MM.1S (cell line): ENCODE measurements at regions not wholly inside any gene's neighbourhood (a gene's known extent, or its start where the extent isn't known, plus 50 kb on each side); places are given as distances from the start of the nearest gene placed in this dataset.

Source experiments
- EZH2 ChIP-seq: fragments of 300-600 bp; sonication (generic); optimal IDR thresholded peaks from 2 replicates; pipeline ENCODE3; 2017; ENCODE audit warnings: low read depth, mild to moderate bottlenecking, antibody characterized with exemption, low read length, mixed read lengths
- TF ChIP-seq, protein P1 (sequence below): fragments of 300-600 bp; sonication (generic); IDR thresholded peaks from 2 replicates; pipeline ENCODE4 v1.5.1; 2016; ENCODE audit warnings: antibody characterized with exemption, low read length, mixed read lengths

DNA sequence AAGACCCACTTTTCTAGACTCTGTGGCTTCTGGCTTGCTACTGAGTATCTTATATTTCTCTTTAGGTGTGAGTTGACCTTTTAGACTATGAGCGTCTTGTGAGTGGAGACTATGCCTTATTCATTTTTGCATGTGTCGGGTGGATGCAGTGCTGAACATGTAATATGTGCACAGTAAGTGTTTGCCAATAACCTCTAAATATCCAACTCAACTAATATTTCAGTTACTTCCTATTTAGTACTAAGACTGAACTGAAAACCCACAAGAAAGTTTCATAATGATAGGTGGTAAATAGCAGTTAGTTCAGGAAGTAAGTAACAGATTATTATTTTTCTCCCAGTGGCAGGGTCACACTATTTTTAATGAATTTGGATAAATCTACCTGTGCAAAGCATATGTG is 269.3 kb downstream of the KCNRG start:
- TF ChIP-seq, protein P1, sequence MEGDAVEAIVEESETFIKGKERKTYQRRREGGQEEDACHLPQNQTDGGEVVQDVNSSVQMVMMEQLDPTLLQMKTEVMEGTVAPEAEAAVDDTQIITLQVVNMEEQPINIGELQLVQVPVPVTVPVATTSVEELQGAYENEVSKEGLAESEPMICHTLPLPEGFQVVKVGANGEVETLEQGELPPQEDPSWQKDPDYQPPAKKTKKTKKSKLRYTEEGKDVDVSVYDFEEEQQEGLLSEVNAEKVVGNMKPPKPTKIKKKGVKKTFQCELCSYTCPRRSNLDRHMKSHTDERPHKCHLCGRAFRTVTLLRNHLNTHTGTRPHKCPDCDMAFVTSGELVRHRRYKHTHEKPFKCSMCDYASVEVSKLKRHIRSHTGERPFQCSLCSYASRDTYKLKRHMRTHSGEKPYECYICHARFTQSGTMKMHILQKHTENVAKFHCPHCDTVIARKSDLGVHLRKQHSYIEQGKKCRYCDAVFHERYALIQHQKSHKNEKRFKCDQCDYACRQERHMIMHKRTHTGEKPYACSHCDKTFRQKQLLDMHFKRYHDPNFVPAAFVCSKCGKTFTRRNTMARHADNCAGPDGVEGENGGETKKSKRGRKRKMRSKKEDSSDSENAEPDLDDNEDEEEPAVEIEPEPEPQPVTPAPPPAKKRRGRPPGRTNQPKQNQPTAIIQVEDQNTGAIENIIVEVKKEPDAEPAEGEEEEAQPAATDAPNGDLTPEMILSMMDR = no peak
- no peak for TF ChIP-seq EZH2
